ENCODE measurements at regions not wholly inside any gene's neighbourhood (a gene's known extent, or its start where the extent isn't known, plus 50 kb on each side); places are given as distances from the start of the nearest gene placed in this dataset.

GRCh38 chr7:144960763-144961162 lies 124.9 kb upstream of the TPK1 start:
- Histone ChIP-seq H3K36me3 (no peaks in the 10 kb centered on the region), H3K27me3 (ENCODE audit: low read depth) (no peaks in the 10 kb centered on the region), H3K27ac (replicated peaks) (no peak overlapping the region), H3K4me3 (no peak overlapping the region), H3K4me1 (no peaks in the 10 kb centered on the region), H3K9me3 (replicated peaks) (no peaks in the 10 kb centered on the region)
- intact Hi-C loops (cut with micrococcal nuclease), result no loop called here
- DNase-seq, result no peak
- TF ChIP-seq CTCF (IDR thresholded peaks at IDR 0.05; ENCODE audit: borderline replicate concordance), result no peak

DNA sequence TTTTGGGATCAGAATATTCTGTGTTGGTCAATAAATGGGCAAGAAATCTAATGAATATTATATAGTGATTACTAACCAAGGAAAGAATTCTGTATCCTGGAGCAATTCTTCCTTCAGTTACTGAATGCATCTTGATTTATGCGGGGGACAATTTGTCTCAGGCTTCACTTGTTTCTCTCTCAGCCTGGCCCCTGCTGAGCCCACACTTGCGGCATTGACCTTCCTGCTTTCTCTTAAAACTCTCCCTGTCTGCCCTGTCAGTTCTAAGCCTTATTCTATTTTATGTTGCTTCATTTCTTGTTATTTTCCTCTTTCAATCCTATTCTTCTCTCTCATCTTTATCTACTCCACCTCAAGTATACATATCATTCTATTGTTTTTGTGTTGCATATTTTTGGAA lies 122.1 kb upstream of the TPK1 start:
- intact Hi-C loops (cut with micrococcal nuclease), result no loop called here

GRCh38 chr7:144955422-144955821 lies 119.6 kb upstream of the TPK1 start:
- DNase-seq, result no peak
- no peak overlapping the region for H3K4me3 ChIP-seq
- H3K27me3 ChIP-seq (ENCODE audit: low read depth), result no peaks in the 10 kb centered on the region
- intact Hi-C loops (cut with micrococcal nuclease), result no loop called here
- no peak for TF ChIP-seq CTCF (IDR thresholded peaks at IDR 0.05; ENCODE audit: borderline replicate concordance)
- H3K36me3 ChIP-seq, result no peaks in the 10 kb centered on the region
- H3K4me1 ChIP-seq, result no peaks in the 10 kb centered on the region
- no peak overlapping the region for H3K27ac ChIP-seq (replicated peaks)
- H3K9me3 ChIP-seq (replicated peaks), result peaks cover 19% of the 10 kb centered on the region

More for the DNA sequence above, 122.1 kb upstream of the TPK1 start:
- Histone ChIP-seq H3K27ac (replicated peaks) (no peak overlapping the region), H3K4me3 (no peak overlapping the region), H3K4me1 (no peaks in the 10 kb centered on the region), H3K36me3 (no peaks in the 10 kb centered on the region), H3K27me3 (ENCODE audit: low read depth) (no peaks in the 10 kb centered on the region), H3K9me3 (replicated peaks) (peaks cover 19% of the 10 kb centered on the region)
- no peak for TF ChIP-seq CTCF (IDR thresholded peaks at IDR 0.05; ENCODE audit: borderline replicate concordance)
- no peak for DNase-seq

- Histone ChIP-seq H3K4me3 (no peak overlapping the region), H3K4me1 (no peaks in the 10 kb centered on the region), H3K27me3 (ENCODE audit: low read depth) (no peaks in the 10 kb centered on the region), H3K27ac (replicated peaks) (no peak overlapping the region), H3K9me3 (replicated peaks) (no peaks in the 10 kb centered on the region), H3K36me3 (no peaks in the 10 kb centered on the region)
- TF ChIP-seq CTCF (IDR thresholded peaks at IDR 0.05; ENCODE audit: borderline replicate concordance), result no peak
- intact Hi-C loops (cut with micrococcal nuclease), result no loop called here
- DNase-seq, result no peak
Observed at GRCh38 chr7:144941127-144941526, 105.3 kb upstream of the TPK1 start.

DNA sequence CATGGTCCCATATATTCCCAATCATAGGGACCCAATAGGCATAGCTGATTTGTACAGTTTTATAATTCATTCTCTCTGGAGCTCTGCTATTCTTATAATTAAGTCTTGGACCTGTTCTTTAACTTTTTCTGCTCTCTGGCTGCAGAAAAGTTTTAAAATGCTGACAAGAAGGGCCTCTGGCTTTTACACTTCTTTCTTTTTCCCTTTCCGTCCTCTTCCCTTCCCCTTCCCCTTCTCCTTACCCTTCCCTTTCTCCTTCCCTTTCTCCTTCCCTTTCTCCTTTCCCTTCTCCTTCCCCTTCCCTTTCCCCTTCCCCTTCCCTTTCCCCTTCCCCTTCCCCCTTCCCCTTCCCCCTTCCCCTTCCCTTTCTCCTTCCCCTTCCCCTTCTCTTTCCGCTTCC lies 101.3 kb upstream of the TPK1 start:
- TF ChIP-seq CTCF (IDR thresholded peaks at IDR 0.05; ENCODE audit: borderline replicate concordance), result no peak

DNA sequence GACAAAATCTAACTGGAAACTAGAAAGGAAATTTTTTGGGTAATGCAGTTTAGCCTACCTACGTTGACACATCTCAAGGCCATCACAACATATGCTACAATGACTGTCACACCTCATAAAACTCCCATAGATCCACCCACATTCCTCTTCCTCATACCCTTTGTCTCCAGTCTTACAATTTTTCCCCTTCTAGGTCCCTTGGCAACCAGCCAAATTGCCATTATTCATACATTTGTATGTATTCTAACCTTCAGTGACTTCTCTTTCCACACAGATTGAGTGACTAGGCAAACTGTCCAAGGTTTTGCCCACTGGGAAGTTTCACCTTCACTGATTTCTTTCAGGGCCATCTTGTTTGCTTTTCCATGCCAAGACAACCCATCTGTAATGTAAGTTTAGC lies 100.5 kb upstream of the TPK1 start:
- H3K36me3 ChIP-seq, result no peaks in the 10 kb centered on the region
- H3K27ac ChIP-seq (replicated peaks), result no peak overlapping the region
- H3K27me3 ChIP-seq (ENCODE audit: low read depth), result no peaks in the 10 kb centered on the region
- no peak for DNase-seq
- TF ChIP-seq CTCF (IDR thresholded peaks at IDR 0.05; ENCODE audit: borderline replicate concordance), result no peak
- no peaks in the 10 kb centered on the region for H3K9me3 ChIP-seq (replicated peaks)
- H3K4me3 ChIP-seq, result no peak overlapping the region
- intact Hi-C loops (cut with micrococcal nuclease), result no loop called here
- H3K4me1 ChIP-seq, result no peaks in the 10 kb centered on the region

More for the DNA sequence above, 101.3 kb upstream of the TPK1 start:
- DNase-seq, result no peak
- intact Hi-C loops (cut with micrococcal nuclease), result no loop called here
- H3K36me3 ChIP-seq, result no peaks in the 10 kb centered on the region
- H3K4me1 ChIP-seq, result no peaks in the 10 kb centered on the region
- no peak overlapping the region for H3K4me3 ChIP-seq
- no peak overlapping the region for H3K27ac ChIP-seq (replicated peaks)
- no peaks in the 10 kb centered on the region for H3K27me3 ChIP-seq (ENCODE audit: low read depth)
- H3K9me3 ChIP-seq (replicated peaks), result no peaks in the 10 kb centered on the region
